SIG-M5 treated with dmso at 0.1 percent for 504 hours (cell line): ENCODE measurements at regions not wholly inside any gene's neighbourhood (a gene's known extent, or its start where the extent isn't known, plus 50 kb on each side); places are given as distances from the start of the nearest gene placed in this dataset.
"Not testable (repeated sequence)": the region's sequence is repeated elsewhere in the genome, so short reads cannot be mapped to it uniquely, and the experiment has no call there.

Source experiments
- DNase-seq: peaks from one replicate; lab custom pipeline; 2025; ENCODE audit not compliant: unreplicated experiment; lab: John Stamatoyannopoulos, UW

GRCh38 chr4:27628609-27629008 lies 768.0 kb downstream of the STIM2 start:
- no peak for DNase-seq

GRCh38 chr4:27629532-27630225 lies 769.0 kb downstream of the STIM2 start:
- no peak for DNase-seq

- DNase-seq = no peak
Observed at GRCh38 chr4:27635936-27636913, 775.6 kb downstream of the STIM2 start.

- DNase-seq = no peak
Observed at GRCh38 chr4:27638163-27638915, 777.7 kb downstream of the STIM2 start.

GRCh38 chr4:27643101-27643500 lies 782.5 kb downstream of the STIM2 start:
- DNase-seq = no peak

- no peak for DNase-seq
Observed at GRCh38 chr4:27648416-27648815, 787.8 kb downstream of the STIM2 start.

GRCh38 chr4:27662426-27662825 lies 801.8 kb downstream of the STIM2 start:
- DNase-seq = no peak

GRCh38 chr4:27666943-27667342 lies 806.3 kb downstream of the STIM2 start:
- no peak for DNase-seq

GRCh38 chr4:27668001-27668400 lies 807.4 kb downstream of the STIM2 start:
- DNase-seq = no peak

- DNase-seq = no peak
Observed at GRCh38 chr4:27678027-27678426, 817.4 kb downstream of the STIM2 start.

- peak; percentile 64 for DNase-seq
Observed at GRCh38 chr4:27684610-27685011, 824.0 kb downstream of the STIM2 start.

- DNase-seq = no peak
Observed at GRCh38 chr4:27685091-27685490, 824.5 kb downstream of the STIM2 start.

- DNase-seq = no peak
Observed at GRCh38 chr4:27685947-27686346, 825.3 kb downstream of the STIM2 start.

GRCh38 chr4:27692158-27692557 lies 831.5 kb downstream of the STIM2 start:
- DNase-seq = peak; percentile 57

- DNase-seq = no peak
Observed at GRCh38 chr4:27692868-27693634, 832.4 kb downstream of the STIM2 start.

GRCh38 chr4:27696257-27696656 lies 835.6 kb downstream of the STIM2 start:
- not testable (repeated sequence) for DNase-seq

- DNase-seq = no peak
Observed at GRCh38 chr4:27701606-27702005, 841.0 kb downstream of the STIM2 start.

- DNase-seq = peak; percentile 3
Observed at GRCh38 chr4:27702730-27703431, 842.2 kb downstream of the STIM2 start.

- DNase-seq = no peak
Observed at GRCh38 chr4:27703771-27704170, 843.1 kb downstream of the STIM2 start.

GRCh38 chr4:27711041-27711440 lies 850.4 kb downstream of the STIM2 start:
- DNase-seq = no peak
